CD4-positive, alpha-beta memory T cell (primary cell): ENCODE measurements at regions not wholly inside any gene's neighbourhood (a gene's known extent, or its start where the extent isn't known, plus 50 kb on each side); places are given as distances from the start of the nearest gene placed in this dataset.

ENCODE experiments used
- CTCF ChIA-PET: fragments of 350-600 bp; sonication (Branson Sonifier 250); formaldehyde crosslinking; loops from one replicate; lab custom pipeline; 2021; ENCODE audit warnings: inconsistent platforms; ENCODE audit not compliant: partially characterized antibody; lab: Charles Lee
- POLR2A ChIA-PET: fragments of 350-600 bp; sonication (Branson Sonifier 250); formaldehyde crosslinking; loops from one replicate; lab custom pipeline; 2021; ENCODE audit not compliant: partially characterized antibody; lab: Charles Lee
- DNase-seq, 5 donors: peaks; one replicate each; pipeline versions ENCODE4 v3.0.0 to v3.0.0-alpha.2; 2020 to 2022; ENCODE audit warnings: mixed read lengths in 1 of 5
- H3K27ac ChIP-seq: one replicate; pipeline ENCODE4 v1.7.0; 2013; ENCODE audit warnings: low read depth, low read length
- H3K27me3 ChIP-seq: 2 replicates; pipeline ENCODE4 v1.7.0; 2013; ENCODE audit warnings: mild to moderate bottlenecking, low read length, moderate library complexity; ENCODE audit not compliant: insufficient read depth
- H3K36me3 ChIP-seq: 2 replicates; pipeline ENCODE4 v1.7.0; 2013; ENCODE audit warnings: mild to moderate bottlenecking, low read length, moderate library complexity; ENCODE audit not compliant: insufficient read depth
- H3K4me1 ChIP-seq: 2 replicates; pipeline ENCODE4 v1.7.0; 2013; ENCODE audit warnings: mild to moderate bottlenecking, low read length, moderate library complexity; ENCODE audit not compliant: insufficient read depth
- H3K4me3 ChIP-seq, 2 donors: one replicate each; pipeline ENCODE4 v1.7.0; 2013; ENCODE audit warnings: low read length in 2 of 2, mild to moderate bottlenecking in 1 of 2
- H3K9me3 ChIP-seq, 2 donors: one replicate each; pipeline ENCODE4 v1.7.0; 2013; ENCODE audit warnings: low read length in 2 of 2, control low read depth in 1 of 2; ENCODE audit not compliant: control insufficient read depth in 1 of 2
- H3K27ac Mint-ChIP-seq, 7 donors: one replicate each; pipeline ENCODE4 v1.8.0; 2020 to 2021; ENCODE audit warnings: mixed read lengths in 7 of 7, mild to moderate bottlenecking in 6 of 7, inconsistent platforms in 3 of 7, moderate library complexity in 3 of 7
- H3K27me3 Mint-ChIP-seq, 2 donors: one replicate each; pipeline ENCODE4 v1.8.0; 2020 to 2021; ENCODE audit warnings: mixed read lengths in 2 of 2
- H3K36me3 Mint-ChIP-seq, 2 donors: one replicate each; pipeline ENCODE4 v1.8.0; 2020 to 2021; ENCODE audit warnings: mixed read lengths in 2 of 2, inconsistent platforms in 1 of 2, mild to moderate bottlenecking in 1 of 2
- H3K4me1 Mint-ChIP-seq, 4 donors: one replicate each; pipeline ENCODE4 v1.8.0; 2020 to 2021; ENCODE audit warnings: mixed read lengths in 4 of 4, mild to moderate bottlenecking in 1 of 4
- H3K4me3 Mint-ChIP-seq, 8 donors: one replicate each; pipeline ENCODE4 v1.8.0; 2020 to 2021; ENCODE audit warnings: mixed read lengths in 8 of 8, mild to moderate bottlenecking in 7 of 8, moderate library complexity in 6 of 8, inconsistent platforms in 3 of 8
- H3K9me3 Mint-ChIP-seq, 8 donors: one replicate each; pipeline ENCODE4 v1.8.0; 2020 to 2021; ENCODE audit warnings: mixed read lengths in 8 of 8, mild to moderate bottlenecking in 5 of 8, inconsistent platforms in 3 of 8, moderate library complexity in 1 of 8
- intact Hi-C: fragments of 100-400 bp; cut with micrococcal nuclease; formaldehyde crosslinking; loops from one replicate; pipeline ENCODE4 v1.15.1; 2023

DNA sequence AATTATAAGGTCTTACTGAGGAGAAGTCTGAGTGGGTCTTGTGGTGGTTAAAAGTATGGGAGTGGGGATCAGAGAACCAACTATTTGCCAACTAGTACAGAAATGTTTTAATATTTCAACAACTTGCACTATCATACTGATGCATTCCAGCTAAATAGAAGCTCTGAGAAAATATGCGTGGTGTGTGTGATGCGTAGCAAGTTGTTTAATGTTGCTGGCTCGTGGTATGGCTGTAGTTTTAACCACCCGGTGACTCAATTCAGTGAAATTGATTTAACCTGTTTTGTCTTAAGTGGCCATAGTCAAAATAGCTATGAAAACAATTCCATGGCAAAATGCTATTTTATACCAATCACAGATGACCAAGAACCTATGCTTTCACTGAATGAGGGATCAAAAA, 176.5 kb upstream of the SLC24A2 start:
- ChIA-PET CTCF (interaction anchor here (1.3 kb wide), 1 partner anchor 38 kb away, joined by 3 read pairs; no protein-coding TSS in a partner anchor), POLR2A (no interaction called here)
- Histone ChIP-seq H3K36me3 (no peaks in the 10 kb centered on the region), H3K9me3 (no peaks in the 10 kb centered on the region), H3K4me3 (no peak overlapping the region), H3K27me3 (no peaks in the 10 kb centered on the region), H3K4me1 (no peaks in the 10 kb centered on the region), H3K27ac (no peak overlapping the region)
- Mint-ChIP-seq H3K4me3 (no peak overlapping the region), H3K4me1 (no peaks in the 10 kb centered on the region), H3K9me3 (peaks cover 0 to 8% (median 2%) of the 10 kb centered on the region in 8 donors), H3K27me3 (peaks cover 4 to 9% of the 10 kb centered on the region in 2 donors), H3K27ac (no peak overlapping the region), H3K36me3 (no peaks in the 10 kb centered on the region)
- intact Hi-C loops, result no loop called here
- DNase-seq, result no peak

DNA sequence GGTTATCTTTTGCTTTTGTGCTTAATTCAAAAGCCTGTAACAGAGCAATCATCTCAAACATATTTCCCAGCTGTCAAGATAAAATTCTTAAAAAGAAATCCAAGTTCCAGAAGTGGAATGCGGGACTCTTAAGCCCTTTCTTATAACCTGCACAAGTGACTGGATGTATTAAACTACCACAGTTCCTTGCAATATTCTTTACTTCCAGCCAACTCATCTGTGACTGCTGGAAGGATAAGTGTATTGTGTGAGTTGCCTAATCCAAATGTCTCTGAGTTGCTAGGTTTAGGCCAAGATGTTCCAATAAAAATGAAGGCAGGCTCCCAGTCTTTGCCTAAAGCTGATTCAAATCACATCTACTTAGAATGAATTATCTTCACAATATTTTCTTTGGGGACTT, 159.2 kb upstream of the SLC24A2 start:
- H3K27ac ChIP-seq, result no peak overlapping the region

DNA sequence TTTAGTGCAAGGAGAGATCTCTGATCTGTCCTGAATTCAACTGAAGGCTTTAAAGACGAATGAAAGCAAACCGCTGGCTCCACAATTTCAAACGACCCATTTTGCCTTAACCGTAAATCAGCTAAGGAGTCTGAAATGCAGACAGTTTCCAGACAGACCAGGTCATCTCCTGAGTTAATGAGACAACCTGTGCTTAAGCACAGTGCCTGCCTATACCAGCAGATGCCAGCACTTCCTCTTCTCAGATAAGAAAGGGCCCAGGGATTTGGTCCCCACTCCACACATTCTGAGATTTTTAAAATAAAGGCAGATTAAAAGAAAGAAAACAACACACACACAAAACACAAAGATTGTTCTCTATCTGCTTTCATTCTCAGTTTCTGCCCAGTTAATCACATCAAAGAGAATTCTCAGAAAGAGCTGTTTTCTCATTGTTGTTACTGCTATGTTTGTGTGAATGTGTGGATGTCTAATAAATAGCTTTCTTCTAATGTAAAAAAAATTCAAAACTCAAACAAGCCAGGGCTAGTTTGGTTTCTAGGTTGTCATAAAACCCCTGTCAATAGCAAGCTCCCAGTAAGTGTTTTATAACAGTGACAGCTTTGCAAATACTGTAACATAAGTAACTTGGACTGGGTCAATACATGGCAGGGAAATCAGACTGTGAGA, 157.7 kb upstream of the SLC24A2 start:
- H3K4me3 Mint-ChIP-seq, result no peak overlapping the region
- Histone ChIP-seq H3K27ac (no peak overlapping the region), H3K27me3 (no peaks in the 10 kb centered on the region), H3K4me1 (no peaks in the 10 kb centered on the region), H3K36me3 (no peaks in the 10 kb centered on the region), H3K9me3 (no peaks in the 10 kb centered on the region), H3K4me3 (no peak overlapping the region)
- ChIA-PET POLR2A (no interaction called here), CTCF (interaction anchor here (0.6 to 1.8 kb wide), 4 partner anchors 9 to 994 kb away, joined by 3 to 15 read pairs (median 6); no protein-coding TSS in a partner anchor)
- no peaks in the 10 kb centered on the region for H3K36me3 Mint-ChIP-seq
- H3K9me3 Mint-ChIP-seq, result no peaks in the 10 kb centered on the region
- DNase-seq, result no peak
- intact Hi-C loops, result loop anchor here (1.0 kb wide), 1 partner anchor 995 kb away; no protein-coding TSS in a partner anchor
- H3K4me1 Mint-ChIP-seq, result no peaks in the 10 kb centered on the region
- peaks cover 4% of the 10 kb centered on the region in 2 donors for H3K27me3 Mint-ChIP-seq
- no peak overlapping the region for H3K27ac Mint-ChIP-seq

More for the DNA sequence above, 159.2 kb upstream of the SLC24A2 start:
- DNase-seq, result no peak
- Mint-ChIP-seq H3K9me3 (peaks cover 0 to 2% (median under 1%) of the 10 kb centered on the region in 8 donors), H3K4me3 (no peak overlapping the region), H3K36me3 (no peaks in the 10 kb centered on the region), H3K4me1 (no peaks in the 10 kb centered on the region), H3K27me3 (peaks cover 4% of the 10 kb centered on the region in 2 donors), H3K27ac (no peak overlapping the region)
- H3K4me1 ChIP-seq, result no peaks in the 10 kb centered on the region
- no peaks in the 10 kb centered on the region for H3K36me3 ChIP-seq
- intact Hi-C loops, result no loop called here
- CTCF ChIA-PET, result interaction anchor here (0.9 to 1.8 kb wide), 2 partner anchors 993 kb away, joined by 3 to 15 read pairs; no protein-coding TSS in a partner anchor
- no peaks in the 10 kb centered on the region for H3K27me3 ChIP-seq
- H3K9me3 ChIP-seq, result no peaks in the 10 kb centered on the region
- POLR2A ChIA-PET, result no interaction called here
- H3K4me3 ChIP-seq, result no peak overlapping the region

DNA sequence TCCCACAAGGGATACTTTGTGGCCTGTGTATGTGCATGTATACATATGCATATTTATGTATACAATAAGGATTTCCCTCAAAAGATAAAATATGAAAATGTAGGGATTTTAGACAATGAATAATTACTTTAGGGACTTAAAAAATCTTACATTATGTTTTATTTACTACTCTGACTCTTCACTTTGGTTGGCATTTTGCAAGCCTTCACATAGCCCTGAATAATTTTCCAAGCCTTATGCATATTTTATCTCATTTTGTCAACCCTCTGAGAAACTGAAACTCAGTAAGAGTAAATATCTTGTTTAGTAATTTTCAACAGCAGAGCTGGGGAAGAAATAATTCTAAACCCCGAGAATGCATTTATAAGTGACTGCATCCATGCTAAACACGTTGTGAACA, 153.0 kb upstream of the SLC24A2 start:
- DNase-seq, result no peak
- Mint-ChIP-seq H3K4me3 (no peak overlapping the region), H3K36me3 (no peaks in the 10 kb centered on the region), H3K27me3 (peaks cover 4% of the 10 kb centered on the region in 2 donors), H3K4me1 (no peaks in the 10 kb centered on the region), H3K9me3 (no peaks in the 10 kb centered on the region), H3K27ac (no peak overlapping the region)
- Histone ChIP-seq H3K4me1 (no peaks in the 10 kb centered on the region), H3K27me3 (no peaks in the 10 kb centered on the region), H3K27ac (no peak overlapping the region), H3K36me3 (no peaks in the 10 kb centered on the region), H3K9me3 (no peaks in the 10 kb centered on the region), H3K4me3 (no peak overlapping the region)
- CTCF ChIA-PET, result no interaction called here
- intact Hi-C loops, result no loop called here
- POLR2A ChIA-PET, result no interaction called here

DNA sequence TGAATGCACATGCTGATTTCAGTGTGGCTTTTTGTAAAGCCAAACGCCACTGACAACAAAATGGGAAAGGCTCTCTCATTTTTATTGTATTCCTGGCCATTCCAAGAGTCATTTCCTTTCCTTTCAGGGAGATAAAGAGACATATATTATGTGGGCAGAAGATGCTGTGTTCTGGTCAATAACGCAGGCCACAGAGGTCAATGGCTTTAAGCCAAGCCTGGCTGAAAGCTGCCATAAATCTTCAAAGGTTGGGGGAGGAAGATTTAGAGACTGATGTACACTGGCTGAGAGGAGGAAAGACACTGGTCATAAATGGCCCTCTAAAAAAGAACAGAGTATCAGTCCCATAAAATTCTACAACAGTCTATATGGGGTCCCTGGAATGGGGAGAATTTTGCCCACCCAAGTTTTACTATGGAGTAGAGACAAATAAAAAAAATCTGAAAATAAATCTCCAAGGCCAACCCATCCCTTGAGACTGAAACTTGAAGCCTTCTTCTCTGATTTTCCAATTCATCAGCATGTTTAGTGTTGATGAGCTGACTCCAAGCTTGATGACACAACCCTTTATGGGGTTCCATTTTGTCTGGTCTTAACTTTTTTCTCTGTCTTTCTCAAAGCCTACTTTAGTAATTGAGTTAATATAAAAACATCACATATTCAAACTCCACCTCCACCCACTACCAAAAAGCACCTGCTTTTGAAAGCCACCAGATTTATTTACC, 152.1 kb upstream of the SLC24A2 start:
- ChIA-PET CTCF (no interaction called here), POLR2A (no interaction called here)
- intact Hi-C loops, result no loop called here

DNA sequence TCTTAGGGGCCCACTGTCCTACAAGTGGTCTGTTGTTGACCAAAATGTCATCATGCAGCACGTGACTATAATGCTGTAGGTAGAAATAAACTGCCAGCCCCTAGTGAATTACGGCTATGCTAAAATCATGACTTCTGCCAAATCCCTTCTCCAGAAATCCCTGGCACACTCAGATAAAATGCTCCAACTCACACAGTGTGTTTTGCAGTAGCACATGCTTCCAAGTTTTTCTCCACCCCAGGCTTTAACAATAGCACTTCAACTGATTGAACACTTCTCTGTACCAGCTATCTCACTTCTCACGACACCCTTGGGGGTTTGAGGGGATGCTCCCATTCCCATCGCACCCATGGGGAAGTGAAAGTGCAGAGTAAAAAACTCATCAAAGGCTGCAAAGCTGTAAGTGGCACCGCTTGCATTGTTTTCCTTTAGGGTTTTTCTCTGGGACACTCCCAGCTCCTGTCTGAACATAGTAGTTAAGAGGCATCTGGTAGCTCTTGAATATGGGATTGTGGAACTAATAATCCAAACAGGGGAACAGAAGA, 151.0 kb upstream of the SLC24A2 start:
- Mint-ChIP-seq H3K36me3 (no peaks in the 10 kb centered on the region), H3K4me3 (no peak overlapping the region), H3K27ac (peak overlapping the region in 1 of 7 donors; percentile 41), H3K9me3 (no peaks in the 10 kb centered on the region), H3K4me1 (peaks cover 0 to under 1% (median 0%) of the 10 kb centered on the region in 4 donors), H3K27me3 (peaks cover 2% of the 10 kb centered on the region in 2 donors)
- Histone ChIP-seq H3K4me1 (no peaks in the 10 kb centered on the region), H3K9me3 (no peaks in the 10 kb centered on the region), H3K27me3 (no peaks in the 10 kb centered on the region), H3K36me3 (no peaks in the 10 kb centered on the region), H3K4me3 (no peak overlapping the region), H3K27ac (no peak overlapping the region)
- intact Hi-C loops, result no loop called here
- DNase-seq, result no peak
- ChIA-PET POLR2A (no interaction called here), CTCF (interaction anchor here (1.7 kb wide), 1 partner anchor 12 kb away, joined by 5 read pairs; no protein-coding TSS in a partner anchor)

More for the DNA sequence above, 152.1 kb upstream of the SLC24A2 start:
- Histone ChIP-seq H3K4me3 (no peak overlapping the region), H3K4me1 (no peaks in the 10 kb centered on the region), H3K27ac (no peak overlapping the region), H3K9me3 (no peaks in the 10 kb centered on the region), H3K27me3 (no peaks in the 10 kb centered on the region), H3K36me3 (no peaks in the 10 kb centered on the region)
- Mint-ChIP-seq H3K4me3 (no peak overlapping the region), H3K4me1 (no peaks in the 10 kb centered on the region), H3K9me3 (no peaks in the 10 kb centered on the region), H3K27me3 (peaks cover 4% of the 10 kb centered on the region in 2 donors), H3K27ac (no peak overlapping the region), H3K36me3 (no peaks in the 10 kb centered on the region)
- no peak for DNase-seq
